HG02885 (cell line): ENCODE measurements at regions not wholly inside any gene's neighbourhood (a gene's known extent, or its start where the extent isn't known, plus 50 kb on each side); places are given as distances from the start of the nearest gene placed in this dataset.

ENCODE experiments used
- ATAC-seq: cut with Tn5 transposase; IDR thresholded peaks from one replicate; pipeline ENCODE4 v1.9.1; 2021; ENCODE audit warnings: mild to moderate bottlenecking; ENCODE audit not compliant: unreplicated experiment, poor library complexity

- ATAC-seq = no peak
Observed at GRCh38 chr2:44116319-44116718, 52.4 kb upstream of the PPM1B start.

- no peak for ATAC-seq
Observed at GRCh38 chr2:44118257-44118656, 50.4 kb upstream of the PPM1B start.
